ENCODE measurements at regions not wholly inside any gene's neighbourhood (a gene's known extent, or its start where the extent isn't known, plus 50 kb on each side); places are given as distances from the start of the nearest gene placed in this dataset.

GRCh38 chr12:27870939-27871338 is 90.9 kb upstream of the MANSC4 start:
- Histone ChIP-seq H3K27me3 (no peaks in the 10 kb centered on the region), H3K4me1 (no peaks in the 10 kb centered on the region), H3K4me3 (no peak overlapping the region), H3K27ac (no peak overlapping the region), H3K36me3 (no peaks in the 10 kb centered on the region), H3K9me3 (no peaks in the 10 kb centered on the region)
- DNase-seq (ENCODE audit: low spot score in 2 of 2): no peak
- TF ChIP-seq POLR2A (IDR thresholded peaks at IDR 0.05): no peak
- TF ChIP-seq CTCF (IDR thresholded peaks at IDR 0.05): no peak
- TF ChIP-seq POLR2AphosphoS5 (IDR thresholded peaks at IDR 0.05): no peak
- no peak for TF ChIP-seq EP300 (IDR thresholded peaks at IDR 0.05)
- 76% methylated on average over 4 of the region's 4 CpGs for WGBS

GRCh38 chr12:27869567-27869966 is 89.5 kb upstream of the MANSC4 start:
- TF ChIP-seq EP300 (IDR thresholded peaks at IDR 0.05): no peak
- no peak for TF ChIP-seq POLR2AphosphoS5 (IDR thresholded peaks at IDR 0.05)
- no peak for TF ChIP-seq POLR2A (IDR thresholded peaks at IDR 0.05)
- no peak for TF ChIP-seq CTCF (IDR thresholded peaks at IDR 0.05)
- Histone ChIP-seq H3K4me1 (no peaks in the 10 kb centered on the region), H3K9me3 (no peaks in the 10 kb centered on the region), H3K27ac (no peak overlapping the region), H3K4me3 (no peak overlapping the region), H3K36me3 (no peaks in the 10 kb centered on the region), H3K27me3 (no peaks in the 10 kb centered on the region)
- WGBS: 73% methylated on average over 12 of the region's 12 CpGs
- DNase-seq (ENCODE audit: low spot score in 2 of 2): no peak

- H3K4me1 ChIP-seq: no peaks in the 10 kb centered on the region
- TF ChIP-seq CTCF (IDR thresholded peaks at IDR 0.05) (no peak), POLR2A (IDR thresholded peaks at IDR 0.05) (no peak), POLR2AphosphoS5 (IDR thresholded peaks at IDR 0.05) (no peak), EP300 (IDR thresholded peaks at IDR 0.05) (no peak)
- no peaks in the 10 kb centered on the region for H3K36me3 ChIP-seq
- H3K27me3 ChIP-seq: no peaks in the 10 kb centered on the region
- H3K4me3 ChIP-seq: no peak overlapping the region
- DNase-seq (ENCODE audit: low spot score in 2 of 2): no peak
- no peak overlapping the region for H3K27ac ChIP-seq
- WGBS: 96% methylated on average over 1 of the region's 1 CpG
- no peaks in the 10 kb centered on the region for H3K9me3 ChIP-seq
Observed at GRCh38 chr12:27868139-27868538, 88.1 kb upstream of the MANSC4 start.

- Histone ChIP-seq H3K4me3 (no peak overlapping the region), H3K27ac (peak overlapping the region; percentile 38), H3K4me1 (peaks cover 4% of the 10 kb centered on the region), H3K36me3 (no peaks in the 10 kb centered on the region), H3K9me3 (no peaks in the 10 kb centered on the region), H3K27me3 (no peaks in the 10 kb centered on the region)
- no peak for DNase-seq (ENCODE audit: low spot score in 2 of 2)
- TF ChIP-seq POLR2A (IDR thresholded peaks at IDR 0.05) (no peak), POLR2AphosphoS5 (IDR thresholded peaks at IDR 0.05) (no peak), EP300 (IDR thresholded peaks at IDR 0.05) (no peak), CTCF (IDR thresholded peaks at IDR 0.05) (no peak)
- WGBS: 64% methylated on average over 11 of the region's 11 CpGs
Observed at GRCh38 chr12:27866373-27867101, 86.5 kb upstream of the MANSC4 start.

- no peaks in the 10 kb centered on the region for H3K9me3 ChIP-seq
- TF ChIP-seq POLR2AphosphoS5 (IDR thresholded peaks at IDR 0.05) (peak in 1 of 3 donors; percentile 56), EP300 (IDR thresholded peaks at IDR 0.05) (no peak), CTCF (IDR thresholded peaks at IDR 0.05) (no peak)
- H3K4me3 ChIP-seq: no peak overlapping the region
- 53% methylated on average over 3 of the region's 3 CpGs for WGBS
- DNase-seq (ENCODE audit: low spot score in 2 of 2): no peak
- H3K36me3 ChIP-seq: no peaks in the 10 kb centered on the region
- peaks cover 4% of the 10 kb centered on the region for H3K4me1 ChIP-seq
- H3K27ac ChIP-seq: peak overlapping the region; percentile 50
- no peaks in the 10 kb centered on the region for H3K27me3 ChIP-seq
Observed at GRCh38 chr12:27865421-27865820, 85.4 kb upstream of the MANSC4 start.
